Right lobe of liver (tissue), 4 donors: ENCODE measurements at regions not wholly inside any gene's neighbourhood (a gene's known extent, or its start where the extent isn't known, plus 50 kb on each side); places are given as distances from the start of the nearest gene placed in this dataset.

Experiments used
- CTCF ChIP-seq, 4 donors: fragments of 200-600 bp in 3 of 4; fragments of 450-650 bp in 1 of 4; IDR thresholded peaks; one replicate each; pipeline versions ENCODE4 v1.5.1 to v1.8.0; 2016 to 2022; ENCODE audit warnings: antibody characterized with exemption in 4 of 4, mild to moderate bottlenecking in 2 of 4
- POLR2A ChIP-seq: fragments of 450-650 bp; IDR thresholded peaks from one replicate; pipeline ENCODE4 v1.6.1; 2017; ENCODE audit warnings: antibody characterized with exemption, mild to moderate bottlenecking
- donor health status: DM: no; HTN: no; CAD: no.
- donor health status: DM: no; HTN: no; CAD: no.
- donor health status: DM: no; HTN: yes; CAD: no.

GRCh38 chr2:43031471-43032212, 194.8 kb downstream of the ZFP36L2 start:
- no peak for TF ChIP-seq CTCF (IDR thresholded peaks at IDR 0.05)
- no peak for TF ChIP-seq POLR2A
